Skeletal muscle tissue (tissue), 3 donors: ENCODE measurements at regions not wholly inside any gene's neighbourhood (a gene's known extent, or its start where the extent isn't known, plus 50 kb on each side); places are given as distances from the start of the nearest gene placed in this dataset.
A peak's percentile ranks its signal among the peaks of the same experiment; 100 is the strongest.

ENCODE experiments used
- H3K27ac ChIP-seq: one replicate; pipeline ENCODE4 v1.7.0; 2013; ENCODE audit warnings: mild to moderate bottlenecking, low read depth, low read length, inconsistent platforms
- H3K27me3 ChIP-seq, 3 donors: one replicate each; pipeline ENCODE4 v1.7.0; 2013; ENCODE audit warnings: low read length in 3 of 3; ENCODE audit not compliant: control insufficient read depth in 3 of 3, insufficient read depth in 3 of 3
- H3K36me3 ChIP-seq, 3 donors: one replicate each; pipeline ENCODE4 v1.7.0; 2013; ENCODE audit warnings: low read length in 3 of 3; ENCODE audit not compliant: control insufficient read depth in 3 of 3, insufficient read depth in 3 of 3
- H3K4me1 ChIP-seq, 3 donors: one replicate each; pipeline ENCODE4 v1.7.0; 2013; ENCODE audit warnings: low read length in 3 of 3, mild to moderate bottlenecking in 3 of 3; ENCODE audit not compliant: control insufficient read depth in 3 of 3, insufficient read depth in 3 of 3
- H3K4me3 ChIP-seq, 3 donors: one replicate each; pipeline ENCODE4 v1.7.0; 2013; ENCODE audit warnings: low read length in 3 of 3
- H3K9ac ChIP-seq, 3 donors: one replicate each; pipeline ENCODE4 v1.7.0; 2013; ENCODE audit warnings: low read length in 3 of 3, mild to moderate bottlenecking in 3 of 3, moderate library complexity in 2 of 3, low read depth in 1 of 3
- H3K9me3 ChIP-seq, 3 donors: one replicate each; pipeline ENCODE4 v1.7.0; 2013; ENCODE audit warnings: low read length in 3 of 3; ENCODE audit not compliant: control insufficient read depth in 3 of 3
- donor health status: Osteomylitis.

- H3K27ac ChIP-seq = peak overlapping the region; percentile 31
- no peaks in the 10 kb centered on the region for H3K9me3 ChIP-seq
- peaks cover 8 to 14% (median 9%) of the 10 kb centered on the region in 3 donors for H3K27me3 ChIP-seq
- peaks cover 0 to 7% (median 0%) of the 10 kb centered on the region in 3 donors for H3K4me1 ChIP-seq
- no peak overlapping the region for H3K9ac ChIP-seq
- H3K4me3 ChIP-seq = no peak overlapping the region
- H3K36me3 ChIP-seq = no peaks in the 10 kb centered on the region
Observed at GRCh38 chr2:238643400-238643907, 204.4 kb upstream of the TWIST2 start.

GRCh38 chr2:238644095-238645081, 203.5 kb upstream of the TWIST2 start:
- H3K27me3 ChIP-seq = peaks cover 0 to 6% (median 4%) of the 10 kb centered on the region in 3 donors
- no peak overlapping the region for H3K4me3 ChIP-seq
- H3K36me3 ChIP-seq = no peaks in the 10 kb centered on the region
- no peak overlapping the region for H3K9ac ChIP-seq
- peaks cover 0 to 7% (median 0%) of the 10 kb centered on the region in 3 donors for H3K4me1 ChIP-seq
- H3K27ac ChIP-seq = peak overlapping the region; percentile 31
- no peaks in the 10 kb centered on the region for H3K9me3 ChIP-seq

GRCh38 chr2:238645095-238645494, 202.8 kb upstream of the TWIST2 start:
- Histone ChIP-seq H3K4me1 (peaks cover 0 to 7% (median 0%) of the 10 kb centered on the region in 3 donors), H3K27me3 (peaks cover 0 to 6% (median 4%) of the 10 kb centered on the region in 3 donors), H3K9me3 (no peaks in the 10 kb centered on the region), H3K4me3 (no peak overlapping the region), H3K36me3 (no peaks in the 10 kb centered on the region), H3K9ac (no peak overlapping the region), H3K27ac (no peak overlapping the region)

- Histone ChIP-seq H3K9ac (no peak overlapping the region), H3K9me3 (no peaks in the 10 kb centered on the region), H3K4me3 (no peak overlapping the region), H3K36me3 (no peaks in the 10 kb centered on the region), H3K4me1 (peaks cover 0 to 7% (median 0%) of the 10 kb centered on the region in 3 donors), H3K27ac (no peak overlapping the region), H3K27me3 (peaks cover 0 to 2% (median under 1%) of the 10 kb centered on the region in 3 donors)
Observed at GRCh38 chr2:238645716-238646115, 202.2 kb upstream of the TWIST2 start.

GRCh38 chr2:238646281-238646680, 201.6 kb upstream of the TWIST2 start:
- Histone ChIP-seq H3K27me3 (peaks cover 0 to 2% (median 0%) of the 10 kb centered on the region in 3 donors), H3K9ac (no peak overlapping the region), H3K36me3 (no peaks in the 10 kb centered on the region), H3K9me3 (no peaks in the 10 kb centered on the region), H3K27ac (no peak overlapping the region), H3K4me1 (peaks cover 0 to 7% (median 0%) of the 10 kb centered on the region in 3 donors), H3K4me3 (no peak overlapping the region)

- Histone ChIP-seq H3K27ac (no peak overlapping the region), H3K4me1 (peaks cover 0 to 7% (median 0%) of the 10 kb centered on the region in 3 donors), H3K9me3 (no peaks in the 10 kb centered on the region), H3K36me3 (no peaks in the 10 kb centered on the region), H3K4me3 (no peak overlapping the region), H3K9ac (no peak overlapping the region), H3K27me3 (peaks cover 0 to 2% (median 0%) of the 10 kb centered on the region in 3 donors)
Observed at GRCh38 chr2:238646803-238647202, 201.1 kb upstream of the TWIST2 start.

- Histone ChIP-seq H3K9me3 (no peaks in the 10 kb centered on the region), H3K4me3 (no peak overlapping the region), H3K4me1 (peaks cover 0 to 7% (median 0%) of the 10 kb centered on the region in 3 donors), H3K27ac (no peak overlapping the region), H3K27me3 (peaks cover 0 to 2% (median 0%) of the 10 kb centered on the region in 3 donors), H3K9ac (no peak overlapping the region), H3K36me3 (no peaks in the 10 kb centered on the region)
Observed at GRCh38 chr2:238649123-238649522, 198.8 kb upstream of the TWIST2 start.

- H3K4me3 ChIP-seq = no peak overlapping the region
- H3K27me3 ChIP-seq = peaks cover 0 to 2% (median 0%) of the 10 kb centered on the region in 3 donors
- no peak overlapping the region for H3K27ac ChIP-seq
- peaks cover 0 to 5% (median 0%) of the 10 kb centered on the region in 3 donors for H3K4me1 ChIP-seq
- no peaks in the 10 kb centered on the region for H3K36me3 ChIP-seq
- no peaks in the 10 kb centered on the region for H3K9me3 ChIP-seq
- no peak overlapping the region for H3K9ac ChIP-seq
Observed at GRCh38 chr2:238649936-238650518, 197.9 kb upstream of the TWIST2 start.

- Histone ChIP-seq H3K9me3 (no peaks in the 10 kb centered on the region), H3K27ac (no peak overlapping the region), H3K4me1 (peaks cover 0 to 5% (median 0%) of the 10 kb centered on the region in 3 donors), H3K9ac (no peak overlapping the region), H3K4me3 (no peak overlapping the region), H3K27me3 (peaks cover 0 to 2% (median 0%) of the 10 kb centered on the region in 3 donors), H3K36me3 (no peaks in the 10 kb centered on the region)
Observed at GRCh38 chr2:238650536-238650935, 197.3 kb upstream of the TWIST2 start.
